HK-2 (cell line): ENCODE measurements at regions not wholly inside any gene's neighbourhood (a gene's known extent, or its start where the extent isn't known, plus 50 kb on each side); places are given as distances from the start of the nearest gene placed in this dataset.

Experiments
- DNase-seq: peaks from one replicate; pipeline ENCODE4 v3.0.0-alpha.2; 2018; ENCODE audit not compliant: unreplicated experiment

- no peak for DNase-seq
These were observed 50.9 kb upstream of the CXCL14 start for GRCh38 chr5:135629666-135630065.

GRCh38 chr5:135628771-135629563, 50.2 kb upstream of the CXCL14 start:
- no peak for DNase-seq
